Cardiac septum (tissue), 1 donor: ENCODE measurements at regions not wholly inside any gene's neighbourhood (a gene's known extent, or its start where the extent isn't known, plus 50 kb on each side); places are given as distances from the start of the nearest gene placed in this dataset.
"Not testable (repeated sequence)": the region's sequence is repeated elsewhere in the genome, so short reads cannot be mapped to it uniquely, and the experiment has no call there.

ENCODE experiments used
- DNase-seq: peaks from one replicate; pipeline ENCODE4 v3.0.0-alpha.2; 2020; ENCODE audit warnings: low spot score
- intact Hi-C: fragments of 100-400 bp; cut with DNase I; formaldehyde crosslinking; loops from one replicate; pipeline ENCODE4 v1.14.0; 2022
- donor health status: DM: no; HTN: no; CAD: no.

DNA sequence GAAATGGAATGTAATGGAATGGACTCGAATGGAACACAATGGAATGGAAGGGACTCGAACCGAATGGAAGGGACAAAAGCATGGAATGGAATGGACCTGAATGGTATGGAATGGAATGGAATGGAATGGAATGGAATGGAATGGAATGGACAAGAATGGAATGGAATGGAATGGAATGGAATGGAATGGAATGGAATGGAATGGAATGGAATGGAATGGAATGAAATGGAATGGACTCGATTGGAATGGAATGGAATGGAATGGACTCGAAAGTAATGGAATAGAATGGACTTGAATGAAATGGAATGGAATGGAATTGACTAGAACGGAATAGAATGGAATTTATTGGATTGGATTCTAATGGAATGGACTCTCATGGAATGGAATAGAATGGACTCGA is 245.5 kb downstream of the CCT8L2 start:
- DNase-seq, intact Hi-C loops: not testable (repeated sequence)

DNA sequence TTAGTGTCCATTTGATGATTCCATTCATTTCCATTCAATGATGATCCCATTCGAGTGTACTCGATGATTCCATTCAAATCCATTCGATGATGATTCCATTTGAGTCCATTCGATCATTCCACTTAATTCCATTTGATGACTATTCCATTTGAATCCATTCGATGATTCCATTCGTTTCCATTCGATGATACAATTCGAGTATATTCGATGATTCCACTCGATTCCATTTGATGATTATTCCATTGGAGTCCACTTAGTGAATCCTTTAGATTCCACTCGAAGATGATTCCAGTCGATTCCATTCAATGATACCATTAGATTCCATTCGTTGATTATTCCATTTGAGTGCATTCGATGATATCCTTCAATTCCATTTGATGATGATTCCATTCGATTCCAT is 277.0 kb downstream of the CCT8L2 start:
- intact Hi-C loops, DNase-seq: not testable (repeated sequence)
